HEK293T (cell line): ENCODE measurements at regions not wholly inside any gene's neighbourhood (a gene's known extent, or its start where the extent isn't known, plus 50 kb on each side); places are given as distances from the start of the nearest gene placed in this dataset.

Source experiments
- CTCF ChIA-PET: fragments of 350-600 bp; formaldehyde crosslinking; extraction: SDS; loops from one replicate; lab custom pipeline; 2021; ENCODE audit warnings: antibody characterized with exemption, inconsistent platforms; lab: Yijun Ruan, JAX
- POLR2A ChIA-PET: fragments of 350-600 bp; formaldehyde crosslinking; extraction: SDS; loops from one replicate; lab custom pipeline; 2020; ENCODE audit warnings: antibody characterized with exemption, inconsistent platforms; lab: Yijun Ruan, JAX
- DNase-seq: peaks from one replicate; pipeline ENCODE4 v3.0.0; 2012; ENCODE audit warnings: mixed read lengths; ENCODE audit errors: extremely low spot score
- ARNT ChIP-seq: fragments of 450-650 bp; IDR thresholded peaks from 2 replicates; pipeline ENCODE4 v1.6.1; 2017; ENCODE audit warnings: mild to moderate bottlenecking
- BHLHE40 ChIP-seq: fragments of 450-650 bp; IDR thresholded peaks from 2 replicates; pipeline ENCODE4 v1.6.1; 2016; ENCODE audit warnings: mild to moderate bottlenecking, moderate library complexity, borderline replicate concordance
- CTBP1 ChIP-seq: fragments of 450-650 bp; IDR thresholded peaks from 2 replicates; pipeline ENCODE4 v1.6.1; 2016; ENCODE audit warnings: borderline replicate concordance
- ELF4 ChIP-seq: fragments of 450-650 bp; IDR thresholded peaks from 2 replicates; pipeline ENCODE4 v1.6.1; 2017; ENCODE audit warnings: antibody characterized with exemption
- FOXA1 ChIP-seq: fragments of 450-650 bp; IDR thresholded peaks from 2 replicates; pipeline ENCODE4 v1.6.1; 2016; ENCODE audit warnings: mild to moderate bottlenecking
- FOXK2 ChIP-seq: fragments of 450-650 bp; IDR thresholded peaks from 2 replicates; pipeline ENCODE4 v1.6.1; 2016; ENCODE audit warnings: mild to moderate bottlenecking
- FOXM1 ChIP-seq: fragments of 450-650 bp; IDR thresholded peaks from 2 replicates; pipeline ENCODE4 v1.6.1; 2017; ENCODE audit warnings: mild to moderate bottlenecking, borderline replicate concordance
- HDGF ChIP-seq: fragments of 450-650 bp; IDR thresholded peaks from 2 replicates; pipeline ENCODE4 v1.6.1; 2017; ENCODE audit warnings: antibody characterized with exemption, borderline replicate concordance
- L3MBTL2 ChIP-seq: fragments of 450-650 bp; conservative IDR thresholded peaks from 2 replicates; pipeline ENCODE4 v1.6.1; 2016; ENCODE audit warnings: mild to moderate bottlenecking
- LEF1 ChIP-seq: fragments of 450-650 bp; IDR thresholded peaks from 2 replicates; pipeline ENCODE4 v1.6.1; 2017; ENCODE audit warnings: mild to moderate bottlenecking, borderline replicate concordance
- NFRKB ChIP-seq: fragments of 450-650 bp; IDR thresholded peaks from 2 replicates; pipeline ENCODE4 v1.6.1; 2016; ENCODE audit warnings: mild to moderate bottlenecking, moderate library complexity
- SP1 ChIP-seq: fragments of 450-650 bp; IDR thresholded peaks from 2 replicates; pipeline ENCODE4 v1.6.1; 2017
- SUZ12 ChIP-seq: fragments of 450-650 bp; IDR thresholded peaks from 2 replicates; pipeline ENCODE4 v1.6.1; 2016; ENCODE audit warnings: mild to moderate bottlenecking
- TARDBP ChIP-seq: fragments of 450-650 bp; IDR thresholded peaks from 2 replicates; pipeline ENCODE4 v1.6.1; 2016
- ZNF384 ChIP-seq: fragments of 450-650 bp; IDR thresholded peaks from 2 replicates; pipeline ENCODE4 v1.6.1; 2016
- TF ChIP-seq, protein P1 (sequence below): fragments of 450-650 bp; IDR thresholded peaks from 2 replicates; pipeline ENCODE4 v1.6.1; 2016

GRCh38 chr16:85514295-85514597, 98.9 kb upstream of the GSE1 start:
- no peak for DNase-seq
- TF ChIP-seq LEF1 = no peak
- TF ChIP-seq HDGF = no peak
- no peak for TF ChIP-seq BHLHE40
- TF ChIP-seq NFRKB = no peak
- TF ChIP-seq SP1 = no peak
- ChIA-PET POLR2A (no interaction called here), CTCF (interaction anchor here (0.6 to 0.9 kb wide), 2 partner anchors 14 to 16 kb away, joined by 3 read pairs; no protein-coding TSS in a partner anchor)

DNA sequence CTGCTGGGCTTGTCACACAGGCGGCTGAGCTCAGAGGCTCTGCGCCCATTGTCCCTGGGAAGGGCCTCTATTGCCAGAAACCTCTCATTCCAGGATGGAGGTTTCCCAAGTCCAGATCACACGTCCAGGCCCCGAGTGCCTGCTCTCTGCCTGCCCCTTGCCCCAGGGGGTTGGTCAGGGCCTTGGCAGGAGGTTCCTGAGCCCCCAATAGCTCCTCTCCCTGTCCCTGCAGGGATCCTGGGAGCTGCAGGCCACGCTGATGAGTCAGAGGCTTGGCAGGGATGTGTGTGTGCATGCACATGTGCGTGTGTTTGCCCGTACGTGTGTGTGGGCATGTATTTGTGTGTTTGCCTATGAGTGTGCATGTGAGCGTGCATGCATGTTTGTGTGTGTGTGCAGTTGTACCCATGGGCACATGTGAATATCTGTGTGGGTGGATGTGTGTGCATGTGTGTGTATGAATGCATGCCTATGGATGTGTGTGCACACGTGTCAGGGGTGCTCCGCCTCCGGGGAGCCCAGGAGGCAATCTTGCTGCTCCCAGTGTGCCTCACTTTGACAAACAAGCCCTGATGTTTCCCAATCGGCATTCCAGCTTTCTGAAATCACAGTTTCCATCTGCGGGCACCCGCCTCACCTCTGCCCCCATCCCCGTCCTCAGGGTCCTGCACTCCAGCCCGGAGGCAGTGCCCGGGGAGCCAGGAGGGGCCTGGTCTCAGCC, 98.4 kb upstream of the GSE1 start:
- POLR2A ChIA-PET = no interaction called here
- DNase-seq = no peak

GRCh38 chr16:85515319-85515745, 97.8 kb upstream of the GSE1 start:
- no peak for TF ChIP-seq FOXA1
- no peak for TF ChIP-seq SUZ12
- TF ChIP-seq CTBP1 = no peak
- no peak for TF ChIP-seq HDGF
- no peak for TF ChIP-seq TARDBP
- TF ChIP-seq L3MBTL2 = no peak
- no peak for TF ChIP-seq NFRKB
- TF ChIP-seq FOXK2 = no peak
- no peak for TF ChIP-seq FOXM1
- no peak for TF ChIP-seq ZNF384
- TF ChIP-seq, protein P1, sequence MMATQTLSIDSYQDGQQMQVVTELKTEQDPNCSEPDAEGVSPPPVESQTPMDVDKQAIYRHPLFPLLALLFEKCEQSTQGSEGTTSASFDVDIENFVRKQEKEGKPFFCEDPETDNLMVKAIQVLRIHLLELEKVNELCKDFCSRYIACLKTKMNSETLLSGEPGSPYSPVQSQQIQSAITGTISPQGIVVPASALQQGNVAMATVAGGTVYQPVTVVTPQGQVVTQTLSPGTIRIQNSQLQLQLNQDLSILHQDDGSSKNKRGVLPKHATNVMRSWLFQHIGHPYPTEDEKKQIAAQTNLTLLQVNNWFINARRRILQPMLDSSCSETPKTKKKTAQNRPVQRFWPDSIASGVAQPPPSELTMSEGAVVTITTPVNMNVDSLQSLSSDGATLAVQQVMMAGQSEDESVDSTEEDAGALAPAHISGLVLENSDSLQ = no peak
- TF ChIP-seq ELF4 = no peak
- TF ChIP-seq LEF1 = no peak
- no peak for TF ChIP-seq ARNT
- ChIA-PET CTCF (no interaction called here), POLR2A (no interaction called here)
- no peak for DNase-seq

More for the DNA sequence above, 98.4 kb upstream of the GSE1 start:
- CTCF ChIA-PET = interaction anchor here (0.6 to 0.9 kb wide), 2 partner anchors 14 to 15 kb away, joined by 3 read pairs; no protein-coding TSS in a partner anchor
- TF ChIP-seq LEF1 = no peak
- TF ChIP-seq FOXK2 = no peak
- TF ChIP-seq ELF4 = no peak
- TF ChIP-seq, protein P1 = no peak
- no peak for TF ChIP-seq TARDBP

- TF ChIP-seq ELF4 (no peak), TARDBP (no peak), LEF1 (no peak), FOXA1 (no peak), HDGF (no peak), L3MBTL2 (no peak), BHLHE40 (no peak), ARNT (no peak), NFRKB (no peak), ZNF384 (no peak), FOXM1 (no peak), FOXK2 (no peak), SP1 (no peak), SUZ12 (no peak), CTBP1 (no peak)
- TF ChIP-seq, protein P1 = no peak
- ChIA-PET CTCF (no interaction called here), POLR2A (no interaction called here)
- DNase-seq = no peak
Observed at GRCh38 chr16:85515830-85516397, 97.2 kb upstream of the GSE1 start.

GRCh38 chr16:85517154-85517553, 96.0 kb upstream of the GSE1 start:
- POLR2A ChIA-PET = no interaction called here
- TF ChIP-seq NFRKB = no peak
- no peak for TF ChIP-seq ARNT
- no peak for TF ChIP-seq ELF4
- TF ChIP-seq ZNF384 = no peak
- TF ChIP-seq CTBP1 = no peak
- TF ChIP-seq FOXM1 = no peak
- TF ChIP-seq SUZ12 = no peak
- TF ChIP-seq FOXK2 = no peak
- TF ChIP-seq, protein P1 = no peak
- TF ChIP-seq BHLHE40 = no peak
- no peak for TF ChIP-seq SP1
- no peak for TF ChIP-seq L3MBTL2
- no peak for TF ChIP-seq LEF1
- TF ChIP-seq HDGF = no peak
- DNase-seq = no peak
- CTCF ChIA-PET = no interaction called here
